HEK293 (cell line): ENCODE measurements at regions not wholly inside any gene's neighbourhood (a gene's known extent, or its start where the extent isn't known, plus 50 kb on each side); places are given as distances from the start of the nearest gene placed in this dataset.
A peak's percentile ranks its signal among the peaks of the same experiment; 100 is the strongest.

Experiments
- CTCF ChIA-PET: fragments of 350-600 bp; formaldehyde crosslinking; extraction: SDS; loops from one replicate; lab custom pipeline; 2021; ENCODE audit warnings: antibody characterized with exemption; lab: Yijun Ruan, JAX
- POLR2A ChIA-PET: fragments of 300-600 bp; formaldehyde crosslinking; extraction: SDS; loops from one replicate; lab custom pipeline; 2020; ENCODE audit warnings: antibody characterized with exemption, inconsistent platforms; lab: Yijun Ruan, JAX
- H3K27ac ChIP-seq: fragments of 200-500 bp; sonication (Bioruptor generic); 2 replicates; pipeline ENCODE4 v1.5.1; 2014; ENCODE audit warnings: low read depth, low read length, control low read depth, inconsistent platforms; ENCODE audit errors: extremely low read depth
- H3K36me3 ChIP-seq, 2 experiments: fragments of 200-500 bp in 1 of 2; sonication (Bioruptor generic) in 1 of 2; 1 replicate in 1 of 2; 2 replicates in 1 of 2; pipeline ENCODE4 v1.5.1; 2014 to 2017; ENCODE audit warnings: inconsistent platforms in 2 of 2, low read length in 2 of 2; ENCODE audit not compliant: control insufficient read depth in 2 of 2, insufficient read depth in 1 of 2
- H3K4me1 ChIP-seq: fragments of 200-500 bp; sonication (Bioruptor generic); 2 replicates; pipeline ENCODE4 v1.5.1; 2014; ENCODE audit warnings: mild to moderate bottlenecking, low read length, inconsistent platforms; ENCODE audit not compliant: control insufficient read depth, insufficient read depth
- H3K4me3 ChIP-seq: 2 replicates; pipeline ENCODE4 v1.5.1; 2011; ENCODE audit warnings: low read depth, mild to moderate bottlenecking, control low read depth, low read length, moderate library complexity
- H3K9me3 ChIP-seq: fragments of 200-500 bp; sonication (Bioruptor generic); 2 replicates; pipeline ENCODE4 v1.5.1; 2014; ENCODE audit warnings: low read depth, low read length, inconsistent platforms; ENCODE audit not compliant: control insufficient read depth, insufficient read depth
- GFI1B ChIP-seq: fragments of 450-650 bp; formaldehyde crosslinking; IDR thresholded peaks from 2 replicates; pipeline ENCODE4 v1.5.1; 2016; ENCODE audit warnings: missing biosample characterization, missing genetic modification characterization
- GLIS1 ChIP-seq: fragments of 450-650 bp; formaldehyde crosslinking; IDR thresholded peaks from 2 replicates; pipeline ENCODE4 v1.5.1; 2016; ENCODE audit warnings: missing biosample characterization, missing genetic modification characterization
- MZF1 ChIP-seq: fragments of 450-650 bp; formaldehyde crosslinking; IDR thresholded peaks from 2 replicates; pipeline ENCODE4 v1.5.1; 2017; ENCODE audit warnings: missing biosample characterization, missing genetic modification characterization, borderline replicate concordance
- SETDB1 ChIP-seq: IDR thresholded peaks from one replicate; pipeline ENCODE4 v1.6.1; 2017; ENCODE audit warnings: mild to moderate bottlenecking, low read length, moderate library complexity, mixed read lengths; ENCODE audit not compliant: insufficient read length
- WT1 ChIP-seq: fragments of 450-650 bp; formaldehyde crosslinking; IDR thresholded peaks from 2 replicates; pipeline ENCODE4 v1.5.1; 2016; ENCODE audit warnings: missing biosample characterization, missing genetic modification characterization
- ZBTB44 ChIP-seq: fragments of 450-650 bp; IDR thresholded peaks from 2 replicates; pipeline ENCODE4 v1.5.1; 2018; ENCODE audit warnings: missing biosample characterization, mild to moderate bottlenecking, missing genetic modification characterization
- ZNF184 ChIP-seq: fragments of 450-650 bp; IDR thresholded peaks from 2 replicates; pipeline ENCODE4 v1.5.1; 2018; ENCODE audit warnings: missing biosample characterization, mild to moderate bottlenecking, missing genetic modification characterization
- ZNF398 ChIP-seq: fragments of 450-650 bp; formaldehyde crosslinking; IDR thresholded peaks from 2 replicates; pipeline ENCODE4 v1.5.1; 2017; ENCODE audit warnings: missing biosample characterization, missing genetic modification characterization
- ZNF548 ChIP-seq: fragments of 450-650 bp; formaldehyde crosslinking; IDR thresholded peaks from 2 replicates; pipeline ENCODE4 v1.5.1; 2016; ENCODE audit warnings: missing biosample characterization, missing genetic modification characterization
- ZNF645 ChIP-seq: fragments of 450-650 bp; formaldehyde crosslinking; IDR thresholded peaks from 2 replicates; pipeline ENCODE4; 2016; ENCODE audit warnings: missing biosample characterization, missing genetic modification characterization
- ZNF701 ChIP-seq: fragments of 450-650 bp; formaldehyde crosslinking; IDR thresholded peaks from 2 replicates; pipeline ENCODE4 v1.5.1; 2016; ENCODE audit warnings: missing biosample characterization, missing genetic modification characterization
- ZNF792 ChIP-seq: fragments of 450-650 bp; formaldehyde crosslinking; IDR thresholded peaks from 2 replicates; pipeline ENCODE4 v1.5.1; 2016; ENCODE audit warnings: missing biosample characterization, missing genetic modification characterization
- ZXDB ChIP-seq: fragments of 450-650 bp; formaldehyde crosslinking; IDR thresholded peaks from 2 replicates; pipeline ENCODE4 v1.5.1; 2016; ENCODE audit warnings: missing biosample characterization, missing genetic modification characterization
- TF ChIP-seq, protein P1 (sequence below): fragments of 450-650 bp; formaldehyde crosslinking; IDR thresholded peaks from 2 replicates; pipeline ENCODE4 v1.5.1; 2017; ENCODE audit warnings: missing biosample characterization, mild to moderate bottlenecking, missing genetic modification characterization, moderate library complexity
- TF ChIP-seq, protein P2 (sequence below): fragments of 450-650 bp; formaldehyde crosslinking; IDR thresholded peaks from 2 replicates; pipeline ENCODE4 v1.5.1; 2016; ENCODE audit warnings: missing biosample characterization, missing genetic modification characterization
- TF ChIP-seq, protein P3 (sequence below): fragments of 450-650 bp; formaldehyde crosslinking; IDR thresholded peaks from 2 replicates; pipeline ENCODE4 v1.5.1; 2016; ENCODE audit warnings: missing biosample characterization, missing genetic modification characterization

DNA sequence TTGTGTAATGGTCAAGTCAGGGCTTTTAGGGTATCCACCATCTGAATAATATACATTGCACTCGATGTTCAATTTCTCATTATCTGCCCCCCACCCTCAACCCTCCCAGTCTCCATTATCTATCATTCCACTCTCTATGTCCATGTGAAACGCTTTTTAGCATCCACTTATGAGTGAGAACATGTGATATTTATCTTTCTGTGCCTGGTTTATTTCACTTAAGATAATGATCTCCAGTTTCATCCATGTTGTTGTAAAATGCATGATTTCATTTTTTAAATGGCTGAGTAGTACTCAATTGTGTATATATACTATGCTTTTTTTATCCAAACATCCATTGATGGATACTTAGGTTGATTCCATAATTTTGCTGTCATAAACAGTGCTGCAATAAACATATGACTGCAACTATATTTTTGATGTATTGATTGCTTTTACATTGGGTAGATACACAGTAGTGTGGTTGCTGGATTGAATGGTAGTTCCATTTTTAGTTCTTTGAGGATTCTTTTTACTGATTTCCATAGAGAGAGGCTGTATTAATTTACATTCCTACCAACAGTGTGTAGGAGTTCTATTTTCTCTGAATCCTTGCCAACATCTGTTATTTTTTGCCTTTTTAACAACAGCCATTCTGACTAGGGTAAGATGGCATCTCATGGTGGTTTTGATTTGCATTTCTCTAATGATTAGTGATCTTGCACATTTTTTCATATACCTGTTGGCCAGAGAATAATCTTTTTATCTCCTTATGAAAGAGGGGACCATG is 332.9 kb upstream of the TGFBR2 start:
- Histone ChIP-seq H3K27ac (no peak overlapping the region), H3K4me1 (no peaks in the 10 kb centered on the region), H3K9me3 (no peaks in the 10 kb centered on the region), H3K36me3 (no peaks in the 10 kb centered on the region), H3K4me3 (no peak overlapping the region)
- ChIA-PET CTCF (no interaction called here), POLR2A (no interaction called here)
- TF ChIP-seq ZNF184 (tag by site-specific recombination) (no peak), GLIS1 (no peak), ZNF645 (tag by site-specific recombination) (no peak), WT1 (tag by site-specific recombination) (no peak), ZNF548 (tag by site-specific recombination) (no peak)
- TF ChIP-seq, protein P1, sequence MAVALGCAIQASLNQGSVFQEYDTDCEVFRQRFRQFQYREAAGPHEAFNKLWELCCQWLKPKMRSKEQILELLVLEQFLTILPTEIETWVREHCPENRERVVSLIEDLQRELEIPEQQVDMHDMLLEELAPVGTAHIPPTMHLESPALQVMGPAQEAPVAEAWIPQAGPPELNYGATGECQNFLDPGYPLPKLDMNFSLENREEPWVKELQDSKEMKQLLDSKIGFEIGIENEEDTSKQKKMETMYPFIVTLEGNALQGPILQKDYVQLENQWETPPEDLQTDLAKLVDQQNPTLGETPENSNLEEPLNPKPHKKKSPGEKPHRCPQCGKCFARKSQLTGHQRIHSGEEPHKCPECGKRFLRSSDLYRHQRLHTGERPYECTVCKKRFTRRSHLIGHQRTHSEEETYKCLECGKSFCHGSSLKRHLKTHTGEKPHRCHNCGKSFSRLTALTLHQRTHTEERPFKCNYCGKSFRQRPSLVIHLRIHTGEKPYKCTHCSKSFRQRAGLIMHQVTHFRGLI (tag by site-specific recombination) = no peak

GRCh38 chr3:30277494-30277893 is 328.9 kb upstream of the TGFBR2 start:
- Histone ChIP-seq H3K27ac (no peak overlapping the region), H3K36me3 (no peaks in the 10 kb centered on the region), H3K4me1 (no peaks in the 10 kb centered on the region), H3K9me3 (no peaks in the 10 kb centered on the region), H3K4me3 (no peak overlapping the region)
- TF ChIP-seq SETDB1 = peak; percentile 92
- peak; percentile 89; the same call in 1 of the 2 replicates for TF ChIP-seq MZF1 (tag by site-specific recombination)
- no peak for TF ChIP-seq ZNF398 (tag by site-specific recombination)
- no peak for TF ChIP-seq ZXDB (tag by site-specific recombination)
- no peak for TF ChIP-seq GFI1B (tag by site-specific recombination)
- TF ChIP-seq, protein P2, sequence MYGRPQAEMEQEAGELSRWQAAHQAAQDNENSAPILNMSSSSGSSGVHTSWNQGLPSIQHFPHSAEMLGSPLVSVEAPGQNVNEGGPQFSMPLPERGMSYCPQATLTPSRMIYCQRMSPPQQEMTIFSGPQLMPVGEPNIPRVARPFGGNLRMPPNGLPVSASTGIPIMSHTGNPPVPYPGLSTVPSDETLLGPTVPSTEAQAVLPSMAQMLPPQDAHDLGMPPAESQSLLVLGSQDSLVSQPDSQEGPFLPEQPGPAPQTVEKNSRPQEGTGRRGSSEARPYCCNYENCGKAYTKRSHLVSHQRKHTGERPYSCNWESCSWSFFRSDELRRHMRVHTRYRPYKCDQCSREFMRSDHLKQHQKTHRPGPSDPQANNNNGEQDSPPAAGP = no peak
- no peak for TF ChIP-seq ZNF701 (tag by site-specific recombination)
- TF ChIP-seq ZBTB44 (tag by site-specific recombination) = no peak
- CTCF ChIA-PET = no interaction called here
- POLR2A ChIA-PET = no interaction called here

GRCh38 chr3:30281526-30281925 is 324.9 kb upstream of the TGFBR2 start:
- CTCF ChIA-PET = no interaction called here
- no peaks in the 10 kb centered on the region for H3K4me1 ChIP-seq
- H3K36me3 ChIP-seq = no peaks in the 10 kb centered on the region
- TF ChIP-seq ZNF792 (tag by site-specific recombination) = no peak
- TF ChIP-seq, protein P3, sequence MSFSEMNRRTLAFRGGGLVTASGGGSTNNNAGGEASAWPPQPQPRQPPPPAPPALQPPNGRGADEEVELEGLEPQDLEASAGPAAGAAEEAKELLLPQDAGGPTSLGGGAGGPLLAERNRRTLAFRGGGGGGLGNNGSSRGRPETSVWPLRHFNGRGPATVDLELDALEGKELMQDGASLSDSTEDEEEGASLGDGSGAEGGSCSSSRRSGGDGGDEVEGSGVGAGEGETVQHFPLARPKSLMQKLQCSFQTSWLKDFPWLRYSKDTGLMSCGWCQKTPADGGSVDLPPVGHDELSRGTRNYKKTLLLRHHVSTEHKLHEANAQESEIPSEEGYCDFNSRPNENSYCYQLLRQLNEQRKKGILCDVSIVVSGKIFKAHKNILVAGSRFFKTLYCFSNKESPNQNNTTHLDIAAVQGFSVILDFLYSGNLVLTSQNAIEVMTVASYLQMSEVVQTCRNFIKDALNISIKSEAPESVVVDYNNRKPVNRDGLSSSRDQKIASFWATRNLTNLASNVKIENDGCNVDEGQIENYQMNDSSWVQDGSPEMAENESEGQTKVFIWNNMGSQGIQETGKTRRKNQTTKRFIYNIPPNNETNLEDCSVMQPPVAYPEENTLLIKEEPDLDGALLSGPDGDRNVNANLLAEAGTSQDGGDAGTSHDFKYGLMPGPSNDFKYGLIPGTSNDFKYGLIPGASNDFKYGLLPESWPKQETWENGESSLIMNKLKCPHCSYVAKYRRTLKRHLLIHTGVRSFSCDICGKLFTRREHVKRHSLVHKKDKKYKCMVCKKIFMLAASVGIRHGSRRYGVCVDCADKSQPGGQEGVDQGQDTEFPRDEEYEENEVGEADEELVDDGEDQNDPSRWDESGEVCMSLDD (tag by site-specific recombination) = no peak
- H3K9me3 ChIP-seq = no peaks in the 10 kb centered on the region
- H3K27ac ChIP-seq = no peak overlapping the region
- H3K4me3 ChIP-seq = no peak overlapping the region
- POLR2A ChIA-PET = no interaction called here
